Karpas-422 (cell line): ENCODE measurements at regions not wholly inside any gene's neighbourhood (a gene's known extent, or its start where the extent isn't known, plus 50 kb on each side); places are given as distances from the start of the nearest gene placed in this dataset.

Experiments used
- DNase-seq: peaks from one replicate; pipeline ENCODE4 v3.0.0-alpha.2; 2015
- H2AFZ ChIP-seq: fragments of 200-600 bp; sonication (generic); 2 replicates; pipeline ENCODE4 v1.6.1; 2014; ENCODE audit warnings: antibody characterized with exemption, low read length, mixed read lengths
- H3K27ac ChIP-seq: fragments of 200-600 bp; sonication (generic); 2 replicates; pipeline ENCODE4 v1.5.1; 2014; ENCODE audit warnings: mild to moderate bottlenecking, low read length, moderate library complexity
- H3K27me3 ChIP-seq: fragments of 200-600 bp; sonication (generic); 2 replicates; pipeline ENCODE4 v1.6.1; 2014; ENCODE audit warnings: low read length, mixed read lengths
- H3K36me3 ChIP-seq: fragments of 200-600 bp; sonication (generic); 2 replicates; pipeline ENCODE4 v1.6.1; 2014; ENCODE audit warnings: low read length, mixed read lengths; ENCODE audit not compliant: insufficient read depth
- H3K4me1 ChIP-seq: fragments of 200-600 bp; sonication (generic); 2 replicates; pipeline ENCODE4 v1.6.1; 2014; ENCODE audit warnings: mild to moderate bottlenecking, low read length, mixed read lengths
- H3K4me2 ChIP-seq: fragments of 200-600 bp; sonication (generic); 2 replicates; pipeline ENCODE4 v1.6.1; 2014; ENCODE audit warnings: low read length, low read depth, mild to moderate bottlenecking; ENCODE audit not compliant: poor library complexity, severe bottlenecking
- H3K4me3 ChIP-seq: fragments of 200-600 bp; sonication (generic); 2 replicates; pipeline ENCODE4 v1.5.1; 2014; ENCODE audit warnings: mild to moderate bottlenecking, antibody characterized with exemption, low read length, mixed read lengths
- H3K79me2 ChIP-seq: fragments of 200-600 bp; sonication (generic); 2 replicates; pipeline ENCODE4 v1.6.1; 2014; ENCODE audit warnings: mild to moderate bottlenecking, low read length, mixed read lengths
- H3K9ac ChIP-seq: fragments of 200-600 bp; sonication (generic); 2 replicates; pipeline ENCODE4 v1.6.0; 2014; ENCODE audit warnings: low read length
- H3K9me2 ChIP-seq: fragments of 200-600 bp; sonication (generic), shearing (Covaris generic); replicated peaks from 2 replicates; pipeline ENCODE4 v1.6.0; 2014; ENCODE audit warnings: mild to moderate bottlenecking, low read length, moderate library complexity; ENCODE audit not compliant: insufficient read depth
- H3K9me3 ChIP-seq: fragments of 300-700, 200-600 bp; sonication (generic); 2 replicates; pipeline ENCODE4 v1.6.1; 2014; ENCODE audit warnings: low read length, mixed read lengths
- H4K20me1 ChIP-seq: fragments of 200-600 bp; sonication (generic); 2 replicates; pipeline ENCODE4 v1.6.1; 2014; ENCODE audit warnings: mild to moderate bottlenecking, antibody characterized with exemption, low read length, low read depth; ENCODE audit not compliant: insufficient read depth

DNA sequence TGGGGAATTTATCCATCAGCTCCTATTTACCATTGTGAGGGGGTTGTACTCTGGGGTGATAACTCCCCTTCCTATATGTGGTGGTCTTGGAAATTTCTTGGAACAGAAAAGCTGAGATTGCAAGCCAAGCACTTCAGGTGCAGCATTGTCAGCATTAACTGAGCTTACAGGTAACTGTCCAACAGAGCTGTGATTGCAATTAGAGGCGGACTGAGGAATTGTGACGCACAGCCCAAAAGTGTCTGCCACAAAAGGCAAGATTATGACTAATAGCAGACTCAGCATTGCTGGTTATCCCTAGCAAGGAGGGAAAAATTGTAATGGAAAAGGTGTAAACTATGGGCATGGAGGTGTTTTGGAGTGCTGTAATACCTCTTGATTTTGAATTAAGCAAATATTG is 126.1 kb upstream of the AGR3 start:
- no peaks in the 10 kb centered on the region for H3K27me3 ChIP-seq
- H3K27ac ChIP-seq, result no peak overlapping the region
- H3K9me2 ChIP-seq, result no peaks in the 10 kb centered on the region
- no peak overlapping the region for H2AFZ ChIP-seq
- no peaks in the 10 kb centered on the region for H3K79me2 ChIP-seq
- H3K4me1 ChIP-seq, result no peaks in the 10 kb centered on the region
- H3K9me3 ChIP-seq, result no peaks in the 10 kb centered on the region
- DNase-seq, result no peak
- no peak overlapping the region for H3K4me3 ChIP-seq
- no peaks in the 10 kb centered on the region for H4K20me1 ChIP-seq
- no peaks in the 10 kb centered on the region for H3K36me3 ChIP-seq
- no peak overlapping the region for H3K9ac ChIP-seq
- no peak overlapping the region for H3K4me2 ChIP-seq

DNA sequence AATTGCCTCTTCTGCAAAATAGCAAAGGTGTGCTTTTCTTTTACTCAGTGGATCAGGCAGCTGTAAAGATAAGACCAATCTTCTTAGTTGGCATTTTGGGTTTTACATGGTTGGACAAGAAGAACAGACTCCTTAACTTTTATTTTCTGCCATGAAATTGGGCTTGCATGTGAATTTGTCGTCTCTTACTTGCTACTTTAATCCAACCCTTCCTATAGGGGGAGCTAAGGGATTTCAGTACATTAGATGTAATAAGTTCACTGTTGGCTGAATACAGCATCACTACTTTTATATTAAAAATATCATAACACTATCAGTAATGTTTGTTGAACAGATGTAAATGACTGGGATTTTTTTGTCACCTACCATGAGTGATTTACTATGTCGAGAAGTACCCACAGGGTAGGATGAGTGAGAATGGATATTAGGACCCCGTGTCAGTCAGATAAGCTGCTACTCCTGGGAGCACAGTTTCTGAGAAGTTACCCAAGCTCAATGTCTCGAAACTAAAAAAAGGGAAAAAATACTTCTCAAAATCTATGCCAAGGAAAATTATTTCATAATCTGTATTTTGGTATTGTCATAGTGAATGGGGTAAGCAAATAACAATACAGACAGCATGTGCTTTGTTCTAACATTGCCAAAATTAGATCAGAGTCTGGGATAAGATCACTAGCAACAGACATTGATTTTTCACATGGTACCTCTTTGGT is 127.4 kb upstream of the AGR3 start:
- no peaks in the 10 kb centered on the region for H3K4me1 ChIP-seq
- H3K9me3 ChIP-seq, result no peaks in the 10 kb centered on the region
- no peaks in the 10 kb centered on the region for H3K27me3 ChIP-seq
- no peak overlapping the region for H3K4me2 ChIP-seq
- no peaks in the 10 kb centered on the region for H3K36me3 ChIP-seq
- DNase-seq, result peak; percentile 64
- H3K4me3 ChIP-seq, result no peak overlapping the region
- H3K9ac ChIP-seq, result no peak overlapping the region
- no peak overlapping the region for H3K27ac ChIP-seq
- no peak overlapping the region for H2AFZ ChIP-seq
- no peaks in the 10 kb centered on the region for H3K9me2 ChIP-seq
- no peaks in the 10 kb centered on the region for H4K20me1 ChIP-seq
- H3K79me2 ChIP-seq, result no peaks in the 10 kb centered on the region

DNA sequence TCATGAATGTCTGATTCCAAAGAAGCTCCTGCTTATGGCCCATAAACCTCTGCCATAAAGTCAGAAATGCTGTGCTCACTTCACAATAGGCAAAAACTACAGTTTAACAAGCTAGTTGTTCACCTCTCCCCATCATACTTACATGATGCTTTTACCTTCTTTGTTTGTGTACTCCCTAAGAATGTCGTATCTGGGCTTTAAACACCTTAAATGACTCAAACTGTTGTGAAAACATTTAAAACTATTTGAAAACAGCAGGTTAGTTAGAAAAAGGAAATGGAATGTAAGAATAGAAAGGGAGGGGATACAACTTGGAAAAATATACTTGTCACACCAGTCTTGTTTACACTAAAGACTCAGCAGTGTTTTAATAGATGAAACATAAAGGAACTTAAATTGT is 128.2 kb upstream of the AGR3 start:
- H3K9me2 ChIP-seq, result no peaks in the 10 kb centered on the region
- no peaks in the 10 kb centered on the region for H3K27me3 ChIP-seq
- no peaks in the 10 kb centered on the region for H3K4me1 ChIP-seq
- H3K4me2 ChIP-seq, result no peak overlapping the region
- no peak overlapping the region for H2AFZ ChIP-seq
- no peaks in the 10 kb centered on the region for H3K36me3 ChIP-seq
- no peaks in the 10 kb centered on the region for H3K79me2 ChIP-seq
- no peak overlapping the region for H3K4me3 ChIP-seq
- H3K9me3 ChIP-seq, result no peaks in the 10 kb centered on the region
- no peak for DNase-seq
- H4K20me1 ChIP-seq, result no peaks in the 10 kb centered on the region
- no peak overlapping the region for H3K27ac ChIP-seq
- H3K9ac ChIP-seq, result no peak overlapping the region

DNA sequence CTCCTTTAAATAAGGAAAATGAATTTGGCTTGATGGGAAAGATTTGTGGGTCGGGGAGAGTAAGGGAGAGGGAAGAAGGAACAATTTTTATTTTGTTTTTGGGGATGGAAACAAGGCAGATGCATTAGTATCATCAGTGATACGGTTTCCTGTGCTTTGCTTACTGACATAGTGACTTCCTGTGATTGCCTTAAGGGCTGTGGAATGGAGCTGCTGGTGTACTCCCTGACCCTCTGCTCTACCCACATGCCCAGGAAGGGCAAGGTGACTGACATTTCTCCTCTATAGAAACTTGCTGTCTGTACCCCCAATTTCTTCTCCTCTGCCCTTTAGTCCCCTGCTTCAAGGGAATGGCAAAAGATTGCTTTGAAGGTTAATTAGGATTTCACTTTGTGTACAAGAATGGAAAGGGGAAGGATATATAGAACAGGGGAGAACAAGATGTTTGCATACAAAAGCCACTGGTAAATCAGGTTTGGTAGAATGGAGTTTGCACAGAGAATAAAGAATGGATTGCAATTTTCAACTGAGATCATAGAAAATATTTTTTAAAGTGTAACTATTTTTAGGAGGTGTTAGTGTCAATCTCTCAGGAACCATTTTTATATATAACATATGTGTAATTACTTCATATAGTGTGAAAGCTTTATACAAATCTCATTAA is 129.0 kb upstream of the AGR3 start:
- Histone ChIP-seq H3K9me3 (no peaks in the 10 kb centered on the region), H3K36me3 (no peaks in the 10 kb centered on the region), H3K9me2 (no peaks in the 10 kb centered on the region), H3K9ac (no peak overlapping the region), H4K20me1 (no peaks in the 10 kb centered on the region), H3K79me2 (no peaks in the 10 kb centered on the region), H3K27me3 (no peaks in the 10 kb centered on the region), H3K4me3 (no peak overlapping the region), H3K4me1 (no peaks in the 10 kb centered on the region), H3K27ac (no peak overlapping the region), H2AFZ (no peak overlapping the region), H3K4me2 (no peak overlapping the region)
- DNase-seq, result no peak

DNA sequence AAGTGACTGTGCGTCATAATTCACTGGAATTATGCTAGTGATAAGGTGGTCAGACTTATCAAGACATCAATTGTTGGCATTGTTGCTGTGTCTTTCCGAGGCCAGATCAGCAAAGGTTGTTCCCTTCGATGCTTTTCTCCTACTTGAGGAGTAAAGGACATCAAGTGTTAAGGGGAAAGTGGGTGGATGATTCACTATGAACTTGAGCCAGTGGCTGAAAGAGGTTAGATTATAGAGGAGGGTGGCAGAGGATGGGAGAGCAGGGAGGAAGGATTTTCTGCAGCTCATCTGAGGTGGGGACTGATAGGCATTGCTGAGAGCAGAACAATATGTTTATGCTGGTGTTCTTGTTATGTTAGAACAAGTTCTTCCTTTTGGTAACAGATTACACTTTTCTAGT is 131.4 kb upstream of the AGR3 start:
- H3K9ac ChIP-seq, result no peak overlapping the region
- H4K20me1 ChIP-seq, result no peaks in the 10 kb centered on the region
- no peak overlapping the region for H3K4me3 ChIP-seq
- H3K4me2 ChIP-seq, result no peak overlapping the region
- H3K9me2 ChIP-seq, result no peaks in the 10 kb centered on the region
- H3K27me3 ChIP-seq, result no peaks in the 10 kb centered on the region
- no peaks in the 10 kb centered on the region for H3K36me3 ChIP-seq
- H2AFZ ChIP-seq, result no peak overlapping the region
- H3K9me3 ChIP-seq, result no peaks in the 10 kb centered on the region
- H3K79me2 ChIP-seq, result no peaks in the 10 kb centered on the region
- no peaks in the 10 kb centered on the region for H3K4me1 ChIP-seq
- no peak for DNase-seq
- H3K27ac ChIP-seq, result no peak overlapping the region

DNA sequence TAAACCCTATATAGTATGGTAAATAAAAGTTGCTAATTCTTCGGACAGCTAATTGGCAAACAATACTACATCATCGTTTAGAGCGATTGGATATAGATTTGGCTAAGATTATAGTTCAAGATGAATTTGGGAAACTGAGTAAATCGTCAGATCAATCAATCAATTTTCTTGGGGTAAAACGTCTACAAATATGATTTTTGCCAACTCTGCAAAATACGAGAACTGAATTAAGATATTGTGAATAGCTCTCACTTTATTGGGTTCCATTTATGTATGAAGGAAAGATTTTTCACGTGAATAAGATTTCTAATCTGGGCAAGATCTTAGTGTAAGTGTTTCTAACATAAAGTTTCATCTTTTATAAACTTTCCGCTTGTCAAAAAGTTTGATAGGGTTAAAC is 132.9 kb upstream of the AGR3 start:
- H3K4me3 ChIP-seq, result no peak overlapping the region
- no peaks in the 10 kb centered on the region for H3K27me3 ChIP-seq
- no peaks in the 10 kb centered on the region for H3K4me1 ChIP-seq
- H4K20me1 ChIP-seq, result no peaks in the 10 kb centered on the region
- no peak overlapping the region for H3K9ac ChIP-seq
- no peak overlapping the region for H3K4me2 ChIP-seq
- no peak overlapping the region for H3K27ac ChIP-seq
- no peaks in the 10 kb centered on the region for H3K36me3 ChIP-seq
- H3K9me2 ChIP-seq, result no peaks in the 10 kb centered on the region
- H3K9me3 ChIP-seq, result no peaks in the 10 kb centered on the region
- no peak overlapping the region for H2AFZ ChIP-seq
- no peaks in the 10 kb centered on the region for H3K79me2 ChIP-seq
- DNase-seq, result no peak

DNA sequence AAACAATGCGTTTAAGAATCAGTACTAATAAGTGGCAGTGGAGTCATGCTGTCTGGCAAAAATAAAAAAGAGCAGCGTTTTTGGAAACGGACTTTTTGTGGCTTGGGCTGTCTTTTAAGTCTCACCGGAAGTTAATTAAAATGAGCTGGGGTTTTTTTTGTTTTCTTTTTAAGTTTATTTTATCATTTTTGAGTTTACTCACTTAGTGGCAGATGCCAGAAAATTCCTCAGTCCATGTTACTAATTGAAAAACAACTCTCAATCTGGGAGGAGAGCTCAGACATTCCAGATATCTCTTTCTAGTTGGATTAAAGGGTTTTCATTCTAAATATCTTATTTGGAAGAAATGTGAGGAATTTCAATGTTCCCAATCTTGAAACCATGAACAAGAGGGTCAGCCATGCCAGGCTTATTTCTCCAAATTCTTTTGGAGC is 133.8 kb upstream of the AGR3 start:
- no peak for DNase-seq
- no peaks in the 10 kb centered on the region for H3K9me3 ChIP-seq
- no peaks in the 10 kb centered on the region for H3K36me3 ChIP-seq
- H3K9me2 ChIP-seq, result no peaks in the 10 kb centered on the region
- no peak overlapping the region for H3K27ac ChIP-seq
- no peak overlapping the region for H2AFZ ChIP-seq
- no peak overlapping the region for H3K4me2 ChIP-seq
- H3K79me2 ChIP-seq, result no peaks in the 10 kb centered on the region
- H3K27me3 ChIP-seq, result no peaks in the 10 kb centered on the region
- H3K4me3 ChIP-seq, result no peak overlapping the region
- no peaks in the 10 kb centered on the region for H3K4me1 ChIP-seq
- H4K20me1 ChIP-seq, result no peaks in the 10 kb centered on the region
- H3K9ac ChIP-seq, result no peak overlapping the region

DNA sequence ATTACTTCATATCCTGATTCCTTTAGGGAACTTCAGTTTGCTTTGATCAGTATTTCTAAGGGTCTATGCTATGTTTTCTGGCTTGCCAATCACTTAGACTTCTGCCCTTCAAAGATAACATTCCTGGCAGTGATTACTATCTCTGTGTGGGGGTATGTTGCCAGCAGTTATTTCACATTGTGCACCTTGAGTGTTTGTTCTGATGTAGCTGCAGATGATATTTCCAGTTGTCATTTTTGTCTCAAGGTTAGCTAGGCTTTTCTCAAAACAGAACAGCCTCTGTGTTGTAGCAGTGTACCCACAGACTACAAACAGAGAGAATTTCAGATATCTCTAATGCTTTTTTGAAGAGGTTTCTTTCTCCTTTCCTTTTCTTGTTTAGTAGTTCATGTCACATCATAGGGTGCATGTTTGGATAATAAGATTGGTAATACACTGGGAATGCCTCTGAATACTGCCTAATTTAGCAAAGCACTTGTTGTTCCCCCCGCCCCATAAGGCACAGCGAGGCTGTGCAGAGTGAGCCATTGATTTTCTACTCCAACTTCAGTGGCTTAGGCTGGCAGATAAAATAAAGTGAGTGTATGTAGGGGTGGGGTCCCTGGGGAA is 134.7 kb upstream of the AGR3 start:
- H2AFZ ChIP-seq, result no peak overlapping the region
- H3K4me3 ChIP-seq, result no peak overlapping the region
- H3K4me2 ChIP-seq, result no peak overlapping the region
- H3K27me3 ChIP-seq, result no peaks in the 10 kb centered on the region
- H3K9ac ChIP-seq, result no peak overlapping the region
- H4K20me1 ChIP-seq, result no peaks in the 10 kb centered on the region
- no peaks in the 10 kb centered on the region for H3K9me2 ChIP-seq
- H3K4me1 ChIP-seq, result no peaks in the 10 kb centered on the region
- H3K27ac ChIP-seq, result no peak overlapping the region
- no peaks in the 10 kb centered on the region for H3K79me2 ChIP-seq
- no peaks in the 10 kb centered on the region for H3K9me3 ChIP-seq
- DNase-seq, result no peak
- no peaks in the 10 kb centered on the region for H3K36me3 ChIP-seq
